ENCODE measurements at regions not wholly inside any gene's neighbourhood (a gene's known extent, or its start where the extent isn't known, plus 50 kb on each side); places are given as distances from the start of the nearest gene placed in this dataset.
A peak's percentile ranks its signal among the peaks of the same experiment; 100 is the strongest.

DNA sequence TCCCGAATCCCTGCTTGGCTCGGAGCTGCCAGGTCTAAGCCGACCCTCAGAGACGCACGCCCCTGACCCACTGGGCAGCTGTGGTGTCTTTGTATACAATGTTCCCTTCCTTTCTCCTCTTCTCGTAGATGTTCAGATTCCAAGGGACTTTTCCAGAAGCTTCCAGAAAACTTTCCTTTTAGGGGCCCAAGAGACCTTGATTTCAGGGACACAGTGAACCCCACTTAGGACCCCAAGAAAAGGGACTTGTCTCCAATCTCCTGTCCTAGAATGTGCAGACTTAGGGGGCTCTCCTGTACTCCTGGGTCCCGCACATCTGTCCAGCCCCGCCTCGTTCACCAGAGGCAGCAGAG, 103.5 kb downstream of the EDN3 start:
- DNase-seq (ENCODE audit: low spot score) = no peak

GRCh38 chr20:59404749-59405148, 104.3 kb downstream of the EDN3 start:
- DNase-seq (ENCODE audit: low spot score) = no peak

DNA sequence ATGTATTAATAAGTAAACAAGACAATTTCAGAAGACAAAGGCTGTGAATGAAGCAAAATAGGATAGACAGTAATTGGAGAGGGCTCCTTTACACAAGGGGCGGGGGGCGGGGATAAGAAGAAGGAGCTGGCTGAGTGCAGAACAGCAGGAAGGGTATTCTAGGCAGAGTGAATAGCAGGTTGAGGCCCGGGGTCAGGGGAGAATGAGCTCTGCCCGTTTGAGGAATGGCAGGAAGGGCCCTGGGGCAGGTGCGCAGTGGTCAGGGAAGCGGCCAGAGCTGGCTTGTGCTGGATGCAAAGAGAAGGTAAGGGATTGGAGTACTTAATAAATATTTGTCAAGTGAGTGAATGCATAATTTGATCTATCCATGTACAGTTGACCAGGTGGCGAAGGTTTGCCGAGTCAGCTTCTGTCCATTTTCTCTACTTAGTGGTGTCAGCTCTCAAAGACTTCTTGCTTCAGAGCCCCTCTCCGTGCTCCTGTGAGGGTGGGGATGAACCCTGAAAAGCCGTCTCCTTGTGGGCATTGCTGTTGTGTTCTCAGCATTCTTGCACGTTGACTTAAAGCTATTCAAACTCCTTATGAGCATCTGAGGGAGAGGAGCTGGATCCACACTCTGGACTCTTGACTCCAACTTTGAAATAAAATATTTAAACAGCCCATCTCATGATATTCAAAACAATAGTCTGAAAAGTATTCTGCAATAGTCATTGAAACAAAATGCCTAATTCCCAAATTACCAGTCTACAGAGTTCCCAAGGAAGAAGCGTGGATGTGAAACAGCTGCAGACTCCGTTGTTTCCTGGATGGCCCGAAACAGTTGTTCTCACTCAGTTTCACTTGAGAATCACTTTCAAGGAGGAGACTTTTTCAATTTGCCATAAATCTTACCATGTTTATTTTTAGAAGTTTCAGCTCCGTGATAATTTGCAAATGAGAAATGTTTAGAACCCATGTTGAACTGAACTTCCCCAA, 105.1 kb downstream of the EDN3 start:
- DNase-seq (ENCODE audit: low spot score) = no peak

DNA sequence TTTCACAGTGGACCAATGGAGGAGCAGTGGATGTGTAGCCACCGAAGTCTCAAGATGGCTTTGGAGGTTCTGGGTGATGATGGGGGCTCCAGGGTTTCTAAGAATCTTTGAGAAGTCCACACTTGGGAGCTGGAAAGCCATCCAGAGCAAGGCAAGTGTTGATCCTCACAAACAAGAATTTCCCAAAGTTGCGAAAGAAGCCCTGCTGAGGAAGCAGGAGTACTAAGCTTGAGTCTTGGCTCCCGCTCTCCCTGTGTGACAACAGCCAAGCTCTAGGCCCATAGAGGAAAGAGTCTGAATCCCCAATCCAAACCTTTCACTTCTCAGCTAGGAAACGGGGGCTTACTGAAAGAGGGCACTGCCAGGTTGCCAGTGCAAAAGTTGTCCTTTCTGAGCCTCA, 106.0 kb downstream of the EDN3 start:
- DNase-seq (ENCODE audit: low spot score) = no peak

DNA sequence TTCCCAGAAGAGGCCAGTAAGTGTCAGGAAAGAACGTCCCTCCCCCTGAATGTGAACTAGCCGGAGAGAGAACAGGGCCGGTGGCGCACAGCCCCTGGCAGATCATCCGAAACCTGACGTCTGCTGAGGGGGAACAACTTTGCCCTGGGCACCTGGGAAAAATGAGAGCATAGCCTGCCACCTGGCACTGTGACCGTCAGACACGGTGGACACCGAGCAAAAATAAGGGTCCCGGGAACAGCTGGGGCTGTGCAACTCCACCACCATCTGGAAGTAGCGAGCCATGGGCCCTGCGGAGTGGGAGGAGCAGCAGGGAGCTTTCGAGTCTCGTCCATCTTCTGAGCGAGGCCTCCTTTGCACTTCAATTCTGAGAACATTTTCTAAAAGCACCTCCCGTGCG, 110.8 kb downstream of the EDN3 start:
- no peak for DNase-seq (ENCODE audit: low spot score)

DNA sequence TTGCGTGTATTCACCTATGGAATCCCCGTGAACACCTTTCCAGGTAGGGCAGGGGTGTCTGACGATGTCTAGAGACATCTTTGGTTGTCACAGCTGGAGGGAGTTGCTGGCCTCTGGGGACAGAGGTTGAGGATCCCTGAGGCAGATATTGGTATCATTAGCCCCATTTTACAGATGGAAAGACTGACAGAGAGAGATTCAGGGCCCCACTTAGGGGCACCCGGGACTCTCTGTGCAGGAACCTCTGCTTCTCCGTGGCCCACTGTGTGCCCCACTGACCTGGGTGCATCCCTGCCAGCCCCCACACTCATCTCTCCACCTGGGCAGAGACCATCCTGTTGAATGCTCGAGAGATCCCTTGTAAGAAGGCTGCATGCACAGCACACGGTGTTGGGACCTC, 111.2 kb downstream of the EDN3 start:
- no peak for DNase-seq (ENCODE audit: low spot score)

DNA sequence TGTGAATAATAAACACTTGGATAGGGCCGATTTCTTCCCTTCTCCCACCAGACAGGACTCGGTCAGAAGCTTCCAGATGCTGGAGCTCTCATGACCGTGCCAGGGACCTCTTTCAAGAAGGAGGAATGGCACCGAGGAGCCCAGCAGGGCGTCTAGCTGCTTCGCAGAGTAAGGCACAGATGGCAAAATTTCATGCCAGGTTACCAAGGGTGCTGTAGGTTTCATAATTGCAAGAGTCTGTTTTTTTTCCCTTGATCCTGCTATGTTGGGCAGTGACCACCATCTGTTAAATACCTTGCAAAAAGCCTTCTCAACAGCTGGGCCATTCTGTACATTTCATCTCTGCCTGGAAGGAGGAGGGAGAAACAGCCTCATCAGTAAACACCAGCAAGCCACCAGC, 111.8 kb downstream of the EDN3 start:
- no peak for DNase-seq (ENCODE audit: low spot score)

DNA sequence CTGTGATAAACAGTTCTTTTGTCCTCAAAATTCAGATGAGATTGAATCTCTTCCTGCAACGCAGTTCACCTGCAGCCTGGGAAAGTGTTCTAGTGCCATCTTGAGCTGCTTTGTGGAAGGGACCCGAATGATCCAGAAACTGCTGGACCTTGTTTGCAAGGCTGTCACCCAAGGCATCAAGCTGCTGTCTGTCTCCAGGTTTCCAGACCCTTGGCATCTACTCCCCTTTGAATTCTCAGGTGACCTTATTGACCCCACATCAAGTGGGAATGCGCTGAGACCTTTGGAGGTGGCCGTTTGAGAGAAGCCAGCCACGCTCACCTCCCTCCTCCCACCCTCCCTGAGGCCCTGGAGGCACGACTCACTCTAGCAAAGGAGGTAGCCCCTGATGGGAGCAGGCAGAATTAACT, 112.5 kb downstream of the EDN3 start:
- no peak for DNase-seq (ENCODE audit: low spot score)

DNA sequence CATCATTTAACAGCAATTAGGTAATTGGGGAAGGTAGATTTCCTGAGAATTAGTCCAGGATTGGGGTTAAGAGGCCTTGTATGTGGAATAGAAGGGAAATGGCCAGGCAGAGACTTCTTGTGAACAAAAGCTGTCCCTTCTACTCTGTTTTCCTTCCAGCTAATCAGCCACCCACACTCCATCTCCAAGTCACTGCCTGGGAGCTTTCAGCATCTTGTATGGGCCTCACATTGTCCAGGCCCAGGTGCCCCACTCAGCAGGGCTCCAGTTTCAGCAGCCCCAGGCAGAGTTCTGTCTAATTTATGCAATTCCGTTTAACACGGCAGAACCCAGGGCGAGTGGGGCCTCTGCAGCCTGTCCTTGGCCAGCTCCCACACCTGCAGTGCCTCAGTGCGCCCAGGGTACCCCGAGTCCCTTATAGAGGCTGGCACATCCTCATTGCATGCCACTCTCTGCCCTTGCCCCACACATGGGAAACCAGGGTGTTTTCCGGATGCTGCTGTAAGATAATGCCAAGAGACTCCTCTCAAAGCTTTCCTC, 113.0 kb downstream of the EDN3 start:
- no peak for DNase-seq (ENCODE audit: low spot score)

DNA sequence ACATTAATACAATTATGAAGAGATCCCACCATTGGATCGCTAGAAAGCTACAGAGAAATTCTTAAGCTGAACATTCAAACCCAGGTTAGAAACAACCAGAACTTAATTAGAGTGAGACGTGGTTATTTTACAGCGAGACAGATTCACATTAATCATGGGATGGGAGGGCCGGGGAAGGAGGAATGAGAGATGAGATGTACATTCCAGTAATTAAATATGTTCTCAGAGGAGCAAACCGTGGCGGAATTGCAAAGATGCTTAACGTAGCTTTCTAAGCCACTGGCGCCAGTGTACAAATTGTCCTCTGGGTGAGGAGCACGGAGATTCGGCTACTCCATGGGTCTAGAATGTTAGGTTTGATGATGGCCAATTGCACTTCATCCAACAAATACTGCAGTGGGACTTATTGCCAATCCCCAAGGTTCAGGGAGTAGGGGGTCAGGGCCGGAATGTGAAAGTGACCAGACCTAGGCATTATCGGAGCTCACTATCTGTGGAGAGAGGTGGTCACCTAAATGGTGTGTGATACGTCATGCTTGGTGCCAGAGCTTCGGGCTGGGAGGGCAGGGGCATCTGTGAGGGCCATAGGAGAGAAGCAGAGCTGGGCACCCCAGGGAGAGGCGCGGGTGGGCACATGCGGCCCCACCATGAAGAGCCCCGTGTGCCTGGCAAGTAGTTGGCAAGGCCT, 114.7 kb downstream of the EDN3 start:
- no peak for DNase-seq (ENCODE audit: low spot score)

DNA sequence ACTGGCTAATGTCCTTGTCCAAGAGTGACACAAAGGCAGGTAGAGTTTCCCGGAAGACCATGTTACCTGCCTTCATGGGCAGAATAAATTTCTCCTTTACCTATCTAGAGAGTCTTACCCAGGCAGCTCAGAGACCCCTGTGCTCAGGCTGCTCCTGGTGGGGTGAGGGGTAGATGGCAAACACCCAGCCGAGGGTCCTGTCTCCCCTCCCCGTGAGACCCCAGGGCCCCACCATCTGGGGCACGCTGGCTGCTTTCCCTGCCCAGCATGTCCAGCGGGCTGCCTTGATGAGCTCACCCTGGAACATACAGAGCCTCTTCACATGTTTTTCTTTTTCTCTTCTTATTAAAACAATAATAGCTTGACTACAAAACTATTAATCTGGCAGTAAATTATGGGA, 116.5 kb downstream of the EDN3 start:
- DNase-seq (ENCODE audit: low spot score) = no peak

GRCh38 chr20:59421089-59421488, 120.7 kb downstream of the EDN3 start:
- no peak for DNase-seq (ENCODE audit: low spot score)

- DNase-seq (ENCODE audit: low spot score) = no peak
Observed at GRCh38 chr20:59421920-59422637, 121.7 kb downstream of the EDN3 start.

DNA sequence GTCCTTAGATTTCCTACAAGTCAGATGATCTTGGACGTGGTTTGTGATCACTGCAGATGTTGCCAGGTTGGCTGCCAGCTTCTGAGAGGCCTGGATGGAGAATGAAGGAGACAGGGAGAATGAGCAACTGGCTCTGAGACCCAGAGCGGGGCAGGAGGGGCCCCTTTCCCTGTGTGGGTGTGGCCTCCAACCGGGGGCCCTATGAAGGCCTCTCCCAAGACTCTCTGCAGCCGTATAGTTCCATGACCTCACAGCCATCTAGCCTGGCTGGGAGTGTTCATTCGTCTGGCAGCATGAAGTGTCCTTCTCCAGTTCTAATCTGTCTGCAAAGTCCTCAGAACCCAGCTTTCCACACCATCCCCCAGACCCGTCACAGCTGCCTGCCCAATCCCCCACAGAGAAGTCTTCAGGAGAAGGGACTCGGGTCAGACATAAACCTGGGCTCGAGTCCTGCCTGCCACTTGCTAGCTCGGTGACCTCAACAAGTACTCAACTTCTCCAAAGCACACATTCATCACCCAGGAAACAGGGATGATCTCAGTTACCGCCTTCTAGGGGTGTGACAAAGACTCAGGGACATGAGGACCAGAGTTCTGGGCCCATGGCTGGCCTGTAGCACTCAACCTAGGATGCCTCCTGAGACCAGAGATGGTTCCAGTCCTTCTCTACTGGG, 122.6 kb downstream of the EDN3 start:
- DNase-seq (ENCODE audit: low spot score) = no peak

- no peak for DNase-seq (ENCODE audit: low spot score)
Observed at GRCh38 chr20:59424976-59425375, 124.6 kb downstream of the EDN3 start.

DNA sequence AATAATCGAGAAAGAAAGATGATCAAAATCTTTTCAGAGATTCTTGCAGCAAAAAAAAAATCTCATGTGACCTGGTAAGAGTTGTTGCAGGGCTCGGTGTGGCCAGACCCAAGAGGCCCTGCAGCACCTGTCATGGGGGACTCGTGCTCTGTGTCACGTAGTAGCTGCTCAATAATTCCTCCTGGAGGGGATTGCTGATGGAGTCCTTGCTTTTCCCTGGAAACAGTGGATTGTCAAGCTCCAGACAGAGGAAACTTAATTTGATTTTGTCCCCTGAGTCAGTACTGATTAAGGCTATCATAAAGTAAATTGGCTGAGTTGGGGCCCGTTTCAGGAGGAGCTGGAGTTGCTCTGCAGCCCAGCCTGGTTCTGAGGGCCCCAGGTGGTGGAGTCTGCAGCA, 125.2 kb downstream of the EDN3 start:
- DNase-seq (ENCODE audit: low spot score) = no peak

- DNase-seq (ENCODE audit: low spot score) = no peak
Observed at GRCh38 chr20:59428006-59428405, 127.6 kb downstream of the EDN3 start.

DNA sequence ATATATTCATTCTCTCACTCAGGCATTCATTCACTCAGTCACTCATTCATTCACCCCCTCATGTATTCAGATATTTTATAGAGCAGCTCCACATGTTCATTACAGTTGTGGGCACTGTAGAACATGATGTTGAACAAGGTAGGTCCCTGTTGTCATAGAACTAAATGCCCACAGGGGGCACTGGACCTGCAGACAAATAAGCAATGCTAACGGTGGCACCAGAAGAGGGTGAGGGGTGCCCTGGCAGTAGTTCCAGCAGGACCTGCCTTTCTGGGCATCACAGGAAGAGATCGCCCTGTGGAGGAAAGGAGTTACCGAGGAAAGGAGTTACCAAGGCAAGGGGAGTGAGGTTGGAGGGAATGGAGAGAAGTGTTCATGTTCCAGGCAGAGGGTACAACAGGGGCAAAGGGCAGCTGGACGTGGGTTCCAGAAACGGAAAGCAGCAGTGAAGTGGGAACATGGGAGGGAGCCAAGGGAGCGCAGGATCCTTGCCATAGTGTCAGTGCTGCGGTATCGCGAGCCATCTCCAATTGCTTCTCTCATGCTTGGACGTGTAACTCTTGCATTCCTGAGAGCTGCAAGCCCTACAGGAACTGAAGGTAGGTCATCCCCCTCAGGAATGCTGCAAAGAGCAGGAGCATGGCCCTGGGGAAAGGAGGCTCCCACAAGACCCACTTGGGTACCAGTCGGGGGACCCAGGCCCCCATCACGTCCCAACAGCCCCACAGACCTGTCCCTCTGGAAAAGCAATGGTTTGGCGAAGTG, 128.2 kb downstream of the EDN3 start:
- DNase-seq (ENCODE audit: low spot score) = no peak

DNA sequence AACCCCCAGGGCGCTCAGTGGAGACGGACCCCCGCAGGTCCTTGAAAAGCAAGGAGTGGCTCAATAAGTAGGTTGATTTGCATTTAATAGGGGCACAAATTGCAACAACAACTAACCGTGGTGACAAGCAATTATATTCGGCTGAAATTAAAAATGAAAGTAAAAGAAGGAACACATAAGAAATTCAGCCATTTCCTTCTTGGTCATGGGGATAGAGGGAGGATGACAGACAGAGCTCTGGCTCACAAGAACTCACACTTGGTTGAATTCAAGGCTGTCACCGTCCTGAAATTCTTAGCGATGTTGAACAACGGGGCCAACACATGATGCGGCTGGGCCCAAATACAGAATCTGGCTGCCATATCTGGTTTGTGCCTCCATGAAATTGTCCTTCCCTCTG, 129.0 kb downstream of the EDN3 start:
- DNase-seq (ENCODE audit: low spot score) = peak; percentile 34

DNA sequence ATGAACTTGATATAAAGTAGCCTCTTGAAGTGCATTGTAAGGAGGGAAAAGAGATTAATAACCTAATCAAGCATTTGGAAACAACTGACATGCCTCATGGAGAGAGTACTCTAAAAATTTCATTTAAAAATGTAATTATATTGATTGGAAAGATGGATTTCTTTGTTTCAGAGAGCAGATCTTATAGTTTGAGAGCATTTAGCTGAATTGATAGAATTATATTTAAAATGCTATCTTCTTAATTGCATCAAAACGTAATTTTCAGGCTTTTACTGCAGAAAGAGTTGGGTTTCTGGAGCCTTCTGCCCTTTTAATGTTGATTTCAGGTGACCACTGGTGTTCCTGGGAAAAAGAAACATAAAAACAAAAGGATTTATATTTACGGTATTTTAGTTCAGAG, 130.6 kb downstream of the EDN3 start:
- no peak for DNase-seq (ENCODE audit: low spot score)

- no peak for DNase-seq (ENCODE audit: low spot score)
Observed at GRCh38 chr20:59434960-59435359, 134.5 kb downstream of the EDN3 start.

Measured in AG20443 (cell line).